DMS 273 (cell line): ENCODE measurements at regions not wholly inside any gene's neighbourhood (a gene's known extent, or its start where the extent isn't known, plus 50 kb on each side); places are given as distances from the start of the nearest gene placed in this dataset.
"Not testable (repeated sequence)": the region's sequence is repeated elsewhere in the genome, so short reads cannot be mapped to it uniquely, and the experiment has no call there.

ENCODE experiments used
- DNase-seq: peaks from one replicate; lab custom pipeline; 2025; ENCODE audit not compliant: unreplicated experiment; lab: John Stamatoyannopoulos, UW

DNA sequence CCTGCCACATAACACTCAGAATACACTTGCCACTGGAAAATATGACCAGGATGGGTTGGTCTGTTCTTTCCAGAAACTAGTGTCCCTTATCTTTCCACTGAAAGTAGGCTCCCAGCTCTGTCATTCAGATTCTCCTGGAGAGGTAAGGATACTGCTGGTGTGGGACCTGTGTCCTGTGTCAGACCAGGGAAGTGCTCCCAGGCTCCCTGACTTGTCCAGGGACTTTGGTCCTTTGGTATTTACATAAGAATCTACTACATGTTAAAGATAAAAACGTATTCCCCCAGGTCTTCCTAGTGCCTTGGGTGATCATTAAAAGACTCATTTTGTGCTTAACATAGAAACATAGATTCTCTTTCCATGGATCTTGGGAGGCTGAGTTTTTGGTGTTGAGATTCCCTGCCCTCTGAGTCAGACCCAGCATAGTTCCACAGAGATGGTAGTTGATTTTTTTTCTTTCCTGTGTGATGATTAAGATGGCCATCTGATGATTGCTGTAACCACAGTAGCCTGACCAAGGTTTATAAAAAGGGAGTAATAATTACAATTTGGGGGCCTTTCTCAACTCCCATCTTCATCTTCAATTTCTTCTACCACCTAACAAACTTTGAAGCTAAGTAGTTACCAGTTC lies 159.8 kb upstream of the JADE1 start:
- DNase-seq: no peak

DNA sequence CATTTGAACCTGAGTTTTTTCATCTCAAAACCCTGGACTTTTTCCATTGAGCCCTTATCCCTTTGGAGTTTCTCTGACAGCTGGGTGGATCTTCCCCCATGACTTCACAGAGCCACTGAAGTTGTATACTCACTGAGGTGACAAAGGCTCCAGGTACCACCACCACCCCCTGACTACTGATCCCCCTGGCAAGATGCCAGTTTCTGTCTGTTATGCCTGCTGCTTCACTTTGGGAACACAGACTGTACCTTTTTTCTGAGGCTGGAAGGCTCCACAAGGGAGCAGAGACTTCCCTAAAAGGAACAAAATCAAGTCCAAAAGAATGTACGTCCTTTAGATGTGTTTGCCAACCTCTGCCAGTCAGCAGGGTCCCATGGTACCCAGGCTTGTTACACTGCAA lies 160.3 kb upstream of the JADE1 start:
- peak; percentile 14 for DNase-seq

DNA sequence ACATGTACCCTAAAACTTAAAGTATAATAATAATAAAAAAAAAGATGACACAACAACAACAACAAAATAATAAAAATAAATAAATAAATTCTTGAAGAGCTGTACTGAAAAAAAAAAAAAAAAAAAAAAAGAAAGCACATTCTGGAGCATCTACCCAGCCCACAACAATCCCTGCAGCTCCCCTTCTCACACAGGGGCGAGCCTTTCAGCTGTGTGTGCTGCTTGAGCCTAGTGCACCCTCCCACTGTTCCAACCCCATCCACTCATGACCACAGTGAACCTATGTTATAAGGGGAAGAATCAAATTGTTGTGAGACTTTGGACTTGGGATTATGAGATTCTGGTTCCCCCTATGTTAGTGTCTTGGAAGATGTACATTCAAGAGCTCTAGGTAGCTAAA lies 161.5 kb upstream of the JADE1 start:
- DNase-seq: no peak

DNA sequence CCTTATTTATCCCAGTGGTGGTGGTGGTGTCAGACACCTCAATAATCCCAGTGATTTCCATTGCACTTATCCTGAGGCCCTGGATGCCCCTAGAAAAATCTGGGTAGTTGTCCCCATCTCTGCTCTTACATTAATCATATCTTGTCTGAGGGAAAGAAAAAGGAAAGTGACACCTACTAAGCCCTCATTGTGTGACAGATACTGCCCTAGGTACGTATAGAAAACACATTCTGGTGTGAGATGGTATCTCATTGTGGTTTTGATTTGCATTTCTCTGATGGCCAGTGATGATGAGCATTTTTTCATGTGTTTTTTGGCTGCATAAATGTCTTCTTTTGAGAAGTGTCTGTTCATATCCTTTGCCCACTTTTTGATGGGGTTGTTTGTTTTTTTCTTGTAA lies 162.6 kb upstream of the JADE1 start:
- not testable (repeated sequence) for DNase-seq

DNA sequence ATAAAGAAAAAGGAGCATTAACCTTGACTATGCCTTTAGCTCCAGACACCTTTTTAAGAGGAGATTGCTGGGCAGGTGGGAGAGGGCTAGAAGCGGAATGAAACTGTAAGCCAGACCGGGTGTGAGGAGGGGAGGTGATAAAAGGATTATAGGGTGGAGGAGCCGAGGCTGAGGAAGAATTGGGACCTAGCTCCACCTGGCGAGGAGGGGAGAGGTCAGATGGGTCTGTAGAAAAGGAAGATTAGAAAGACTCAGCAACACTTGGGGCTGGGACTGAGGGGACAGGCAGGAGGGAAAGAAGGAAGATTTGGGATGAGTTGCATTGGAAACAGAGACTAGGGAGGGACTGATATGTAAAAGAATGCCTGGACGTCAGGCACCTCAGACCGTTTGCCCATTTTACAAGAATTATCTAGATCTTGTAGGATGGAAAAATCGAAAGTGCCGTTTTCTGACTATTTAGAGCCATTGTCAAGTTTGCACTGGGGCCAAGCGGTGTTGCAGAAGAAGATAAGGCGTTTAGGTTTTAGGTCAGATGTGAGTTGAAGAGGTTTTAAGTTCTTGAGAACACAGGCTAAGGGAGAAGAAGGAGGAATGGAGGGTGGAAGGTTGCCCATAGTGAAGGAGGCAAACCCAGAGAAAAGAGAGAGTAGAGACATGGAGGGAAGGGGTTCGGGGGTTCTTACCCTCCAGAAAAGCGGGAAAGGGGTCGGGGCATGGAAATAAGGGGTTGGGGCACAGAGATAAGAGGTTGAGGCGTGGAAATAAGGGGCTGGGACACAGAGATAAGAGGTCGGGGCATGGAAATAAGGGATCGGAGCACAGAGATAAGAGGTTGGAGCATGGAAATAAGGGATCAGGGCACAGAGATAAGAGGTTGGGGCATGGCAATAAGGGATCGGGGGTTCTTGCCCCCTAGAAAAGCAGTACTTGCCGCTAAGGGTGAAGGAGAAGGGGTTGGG lies 164.5 kb upstream of the JADE1 start:
- DNase-seq: not testable (repeated sequence)

DNA sequence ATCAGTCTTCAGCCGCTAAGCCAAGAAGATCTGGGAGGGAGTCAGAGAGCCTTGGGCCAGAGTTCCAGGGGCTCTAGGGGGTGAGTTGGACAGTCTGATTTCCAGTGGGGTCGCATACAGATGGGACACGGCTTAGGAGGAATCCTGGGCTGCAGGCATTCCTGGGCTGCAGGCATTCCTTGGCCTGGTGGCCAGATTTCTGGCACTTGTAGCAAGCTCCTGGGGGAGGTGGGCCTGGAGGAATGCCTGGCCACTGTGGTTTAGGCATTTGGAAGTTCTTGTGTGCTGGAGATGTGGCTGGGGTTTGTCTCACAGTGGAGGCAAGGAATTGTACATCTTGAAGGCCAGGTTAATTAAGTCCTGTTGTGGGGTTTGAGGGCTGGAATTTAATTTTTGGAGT lies 165.4 kb upstream of the JADE1 start:
- DNase-seq: not testable (repeated sequence)

DNA sequence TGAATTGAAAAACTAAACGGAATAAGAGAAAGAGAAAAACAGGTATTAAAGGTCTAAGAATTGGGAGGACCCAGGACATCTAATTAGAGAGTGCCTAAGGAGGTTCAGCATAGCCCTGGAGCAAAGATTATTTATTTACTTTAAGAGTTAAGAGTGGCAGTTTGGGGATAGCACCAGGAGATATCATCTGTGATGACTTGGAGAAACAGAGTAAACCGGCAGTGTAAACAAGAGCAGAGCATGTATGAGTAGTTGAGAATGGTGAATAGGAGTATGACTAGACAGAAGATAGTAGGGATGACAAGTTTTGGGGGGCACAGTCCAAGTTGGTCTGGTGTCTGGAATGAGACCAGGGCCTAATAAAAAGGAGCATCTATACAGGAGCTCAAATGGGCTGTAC lies 167.9 kb upstream of the JADE1 start:
- DNase-seq: not testable (repeated sequence)

DNA sequence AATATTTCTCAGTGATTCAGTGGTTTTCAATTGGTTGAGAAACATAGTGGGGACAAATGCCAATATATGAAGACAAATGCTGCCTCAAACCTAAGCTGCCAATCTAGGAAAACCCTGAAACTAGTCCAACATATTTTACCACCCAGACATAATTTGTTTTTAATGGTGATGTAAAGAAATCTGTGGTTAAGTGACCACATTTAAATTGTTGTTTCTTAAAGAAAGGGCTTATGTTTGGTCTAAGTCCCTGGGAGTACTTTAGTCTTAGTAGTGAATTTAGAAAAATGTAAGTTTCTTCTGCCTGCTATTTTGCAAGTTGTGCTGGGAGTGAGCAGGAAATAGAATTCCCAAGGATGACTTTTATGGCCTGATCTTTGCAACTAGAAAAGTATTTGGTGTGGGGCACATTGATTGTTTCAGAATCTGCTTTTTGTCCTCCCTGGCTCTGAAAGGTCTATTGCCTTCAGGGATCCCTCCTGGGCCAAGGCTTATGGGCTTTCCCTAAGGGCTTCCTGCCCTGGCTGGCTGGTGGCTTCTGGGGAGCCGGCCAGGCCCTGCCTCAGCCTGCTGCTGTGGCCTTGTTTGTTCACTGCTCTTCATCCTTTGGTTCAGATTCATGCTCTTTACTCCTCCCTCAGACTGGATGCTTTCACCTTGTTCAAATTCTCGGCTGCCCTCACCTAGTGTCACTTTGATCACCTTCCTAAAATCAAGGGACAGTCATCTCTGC lies 169.8 kb upstream of the JADE1 start:
- DNase-seq: no peak

DNA sequence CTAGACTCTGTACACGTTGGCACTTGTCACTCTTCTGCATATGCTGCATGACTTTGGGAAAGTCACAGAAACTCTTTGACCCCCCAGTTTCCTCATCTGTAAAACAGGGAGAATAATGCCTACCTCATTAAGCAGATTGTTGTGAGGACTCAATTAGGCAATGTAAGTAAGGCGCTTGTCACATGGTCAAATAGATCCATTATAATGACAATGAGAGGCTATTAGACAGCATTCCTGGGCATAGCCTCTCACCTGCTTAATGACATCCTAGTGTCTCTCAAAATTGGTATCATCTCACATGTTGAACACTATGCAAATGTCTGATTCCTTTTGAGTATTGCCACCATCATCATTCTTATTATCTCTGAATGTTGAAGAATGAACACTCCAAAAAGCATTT lies 172.6 kb upstream of the JADE1 start:
- DNase-seq: no peak

DNA sequence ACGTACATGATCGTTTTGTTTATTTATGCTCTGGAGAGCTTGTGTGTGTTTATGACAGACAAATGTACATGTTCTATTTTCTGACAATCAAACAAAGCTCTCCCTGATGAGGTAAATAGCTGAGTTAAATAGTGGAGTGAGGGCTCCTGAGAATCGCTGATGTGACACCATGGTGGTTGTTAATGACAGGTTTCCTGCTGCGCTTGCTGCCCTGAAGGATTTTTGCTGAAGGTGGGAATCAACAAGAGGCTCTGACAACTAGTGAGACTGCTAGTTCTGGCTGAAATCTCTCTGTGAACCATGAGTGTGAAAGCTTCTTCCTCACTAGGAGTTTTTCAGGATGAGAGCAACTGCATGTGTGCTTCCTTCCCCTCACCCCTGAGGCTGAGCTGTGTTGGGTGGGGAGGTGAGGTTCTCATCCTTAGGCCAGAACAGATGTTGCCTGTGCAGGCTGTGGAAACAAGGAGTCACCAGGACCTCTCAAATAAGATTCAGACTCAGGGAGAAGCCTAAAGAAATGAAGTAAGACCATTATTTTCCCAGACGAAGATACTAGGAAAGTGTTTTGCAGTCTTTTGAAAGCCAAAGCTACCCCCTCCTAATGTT lies 173.4 kb upstream of the JADE1 start:
- peak; percentile 8 for DNase-seq

DNA sequence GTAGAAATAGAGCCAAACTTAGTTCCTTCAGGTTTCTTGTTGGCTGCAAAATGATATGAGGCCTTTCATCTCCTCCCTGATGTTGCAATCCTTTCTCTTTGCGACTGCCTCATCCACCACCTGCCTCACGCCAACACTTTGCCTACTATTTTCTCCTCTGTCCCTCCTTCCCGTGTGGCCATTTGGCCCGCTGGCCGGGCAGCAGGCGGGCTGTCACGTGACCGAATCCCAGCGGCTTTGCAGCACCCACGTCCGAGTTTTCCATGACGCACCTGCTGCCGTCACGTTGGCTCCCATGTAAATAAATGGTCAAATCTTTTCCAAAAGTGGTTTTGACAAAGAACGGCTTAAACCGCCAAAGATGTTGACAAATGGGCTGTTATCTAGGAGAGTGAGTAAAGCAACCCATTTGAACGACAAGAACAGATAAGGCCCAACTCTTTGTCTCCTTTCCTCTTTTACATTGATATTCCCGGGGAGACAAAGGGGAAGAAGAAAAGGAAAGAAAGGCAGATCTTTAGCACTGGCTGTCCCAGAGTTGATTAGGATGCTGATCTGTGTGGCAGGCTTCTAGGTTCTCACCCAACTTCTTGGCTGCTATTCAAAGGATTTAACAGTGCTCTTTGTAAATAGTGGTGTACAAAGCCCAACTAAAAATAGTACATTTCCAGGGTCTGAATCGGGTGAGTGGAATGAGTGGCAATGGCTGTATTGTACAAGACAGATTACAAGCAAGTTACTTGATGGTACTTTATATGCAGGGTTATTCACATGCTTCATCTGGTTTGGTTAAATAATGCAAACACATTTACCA lies 174.2 kb upstream of the JADE1 start:
- DNase-seq: peak; percentile 45

DNA sequence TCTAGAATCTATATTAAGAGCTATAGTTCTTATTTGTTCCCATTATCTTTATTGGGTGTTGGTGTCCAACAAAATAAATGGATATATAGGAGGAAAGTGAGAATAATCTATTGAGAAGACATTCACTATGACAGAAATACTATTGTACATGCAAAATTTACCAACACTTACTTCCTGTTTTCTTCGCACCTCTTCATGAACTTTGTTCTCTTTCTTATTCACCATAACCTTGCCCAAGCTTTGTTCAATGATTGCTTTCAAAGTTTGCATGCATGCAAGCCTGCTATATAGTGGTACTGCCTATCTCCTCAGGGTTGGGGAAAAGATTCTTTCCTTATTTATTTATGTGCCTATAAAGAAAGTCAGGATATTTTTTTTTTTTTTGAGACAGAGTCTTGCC lies 176.4 kb upstream of the JADE1 start:
- DNase-seq: no peak

DNA sequence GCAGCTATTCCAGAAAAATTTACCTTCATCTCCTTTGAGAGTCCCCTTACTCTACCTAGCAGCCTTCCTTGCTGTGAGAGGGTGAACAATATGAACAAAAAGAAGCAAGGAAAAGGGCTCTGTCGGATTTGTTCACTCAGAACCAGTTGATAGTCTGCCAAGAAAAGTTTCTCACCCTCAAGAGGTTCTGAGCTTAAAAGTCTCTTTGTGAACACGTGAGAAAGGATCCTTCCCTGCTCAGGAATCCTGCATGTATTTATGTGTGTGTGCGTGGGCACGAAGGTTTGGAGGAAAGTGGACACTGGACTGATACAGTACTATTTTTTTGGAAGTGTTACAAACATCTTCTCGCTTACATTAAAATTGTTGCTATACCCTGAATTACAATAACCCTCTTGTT lies 178.6 kb upstream of the JADE1 start:
- DNase-seq: no peak

DNA sequence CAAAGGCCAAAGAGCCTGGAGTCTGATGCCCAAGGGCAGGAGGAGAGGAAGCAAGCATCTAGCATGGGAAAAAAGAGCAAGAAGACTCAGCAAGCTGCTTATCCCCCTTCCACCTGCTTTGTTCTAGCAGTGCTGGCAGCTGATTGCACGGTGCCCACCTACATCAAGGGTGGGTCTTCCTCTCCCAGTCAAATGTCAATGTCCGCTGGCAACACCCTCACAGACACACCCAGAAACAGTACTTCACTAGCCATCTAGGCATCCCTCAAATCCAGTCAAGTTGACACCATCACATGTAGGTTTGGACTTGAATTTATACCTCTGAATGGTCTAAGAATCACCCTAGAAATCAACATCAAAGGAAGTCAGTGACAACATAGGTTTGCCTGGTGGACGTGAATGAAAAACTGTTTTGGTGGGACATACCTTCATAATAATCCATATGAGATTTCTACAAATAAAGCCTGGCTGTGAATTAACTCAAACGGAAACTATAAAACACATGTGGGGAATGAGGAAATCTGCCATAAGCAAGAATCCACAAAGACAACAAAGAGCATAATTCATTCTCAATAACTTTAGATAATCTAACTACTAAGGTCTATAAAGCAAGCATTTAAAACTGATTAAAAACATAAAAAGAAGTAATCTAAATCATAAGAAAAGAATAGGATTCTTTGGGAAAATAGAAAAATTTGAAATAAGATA lies 185.8 kb upstream of the JADE1 start:
- DNase-seq: no peak

DNA sequence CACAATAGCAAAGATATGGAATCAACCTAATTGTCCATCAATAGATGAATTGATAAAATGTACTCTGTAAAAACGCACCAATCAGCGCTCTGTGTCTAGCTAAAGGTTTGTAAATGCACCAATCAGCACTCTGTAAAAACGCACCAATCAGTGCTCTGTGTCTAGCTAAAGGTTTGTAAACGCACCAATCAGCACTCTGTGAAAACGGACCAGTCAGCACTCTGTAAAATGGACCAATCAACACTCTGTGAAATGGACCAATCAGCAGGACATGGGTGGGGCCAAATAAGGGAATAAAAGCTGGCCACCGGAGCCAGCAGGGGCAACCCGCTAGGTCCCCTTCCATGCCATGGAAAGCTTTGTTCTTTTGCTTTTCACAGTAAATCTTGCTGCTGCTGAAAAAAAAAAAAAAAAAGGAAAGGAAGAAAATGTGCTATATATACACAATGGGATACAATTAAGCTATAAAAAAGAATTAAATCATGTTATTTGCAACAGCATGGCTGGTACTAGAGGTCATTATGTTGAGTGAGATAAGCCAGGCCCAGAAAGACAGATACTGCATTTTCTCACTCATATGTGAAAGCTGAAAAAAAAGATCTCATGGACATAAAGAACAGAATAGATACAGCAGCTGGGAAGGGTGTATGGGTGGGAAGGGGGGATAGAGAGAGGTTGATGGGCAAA lies 189.1 kb upstream of the JADE1 start:
- DNase-seq: not testable (repeated sequence)

DNA sequence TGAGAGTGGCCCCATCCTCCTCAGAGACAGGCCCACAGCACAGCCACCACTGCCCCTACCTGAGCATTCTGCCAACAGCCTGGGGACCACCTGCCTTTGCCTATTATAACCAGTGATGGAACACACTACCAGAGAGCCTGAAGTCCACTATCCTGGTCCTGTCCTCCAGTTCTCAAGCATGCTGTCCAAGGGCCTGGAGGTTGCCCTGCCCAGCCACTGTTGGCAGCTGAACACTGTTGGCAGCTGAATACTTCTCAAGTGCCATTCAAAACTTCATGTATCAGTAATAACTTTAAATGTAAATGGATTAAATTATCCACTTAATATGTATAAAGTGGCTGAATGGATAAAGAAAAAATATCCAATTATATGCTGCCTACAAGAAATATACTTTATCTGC lies 194.3 kb upstream of the JADE1 start:
- DNase-seq: no peak

DNA sequence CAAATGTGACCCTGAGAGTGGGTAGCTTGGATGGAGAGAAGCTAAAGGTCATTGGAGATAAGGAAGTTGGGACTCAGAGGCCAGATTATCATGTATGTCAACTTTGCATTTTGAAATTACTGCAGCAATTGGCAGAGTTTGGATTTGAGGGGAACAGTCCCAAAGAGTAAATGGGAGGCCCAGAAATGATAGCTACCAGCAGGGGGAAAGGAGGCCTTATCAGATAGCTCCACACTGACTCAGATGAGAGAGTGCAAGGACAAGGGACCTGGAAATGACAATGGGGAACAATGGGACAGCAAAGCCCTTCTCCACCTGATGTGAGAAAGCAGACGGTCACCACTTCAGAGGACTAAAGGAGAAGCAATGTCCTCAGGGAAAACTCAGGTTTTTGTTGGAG lies 201.5 kb upstream of the JADE1 start:
- DNase-seq: no peak

DNA sequence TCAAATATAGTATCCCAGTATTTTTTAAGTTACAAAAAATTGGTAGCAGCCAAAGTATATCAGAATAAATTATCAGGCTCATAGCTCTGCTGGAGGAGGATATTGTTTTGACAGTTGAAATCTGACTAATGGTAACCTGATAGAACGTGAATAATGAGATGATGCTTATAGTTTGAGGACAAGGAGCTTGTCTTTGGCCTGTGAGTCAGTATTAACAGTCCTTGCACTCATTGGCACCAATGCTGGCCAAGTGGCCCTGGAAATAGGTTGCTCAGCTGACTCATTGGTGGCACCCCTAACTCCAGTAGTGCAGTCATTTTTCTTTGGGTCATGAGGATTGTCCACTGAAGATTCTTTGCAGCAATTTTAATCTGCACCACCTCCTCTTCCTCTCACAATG lies 203.3 kb upstream of the JADE1 start:
- no peak for DNase-seq

DNA sequence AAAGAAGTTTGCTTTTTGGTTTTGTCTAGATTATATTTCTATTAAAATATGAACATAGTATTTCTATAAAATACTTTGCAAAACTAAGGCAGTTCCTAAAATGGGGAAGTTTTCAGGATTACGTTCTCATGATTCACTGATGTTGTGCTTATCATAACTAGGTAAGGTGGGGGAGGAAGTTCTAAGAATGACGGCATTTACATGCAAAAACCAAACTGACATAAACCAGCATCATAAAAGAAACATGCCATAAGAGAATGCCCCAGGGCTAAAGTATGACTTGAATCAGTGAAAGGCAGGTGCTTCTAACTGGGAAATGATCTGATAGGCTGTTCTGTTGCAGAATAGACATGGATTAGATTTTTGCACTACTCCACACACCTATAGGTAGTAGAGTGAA lies 204.7 kb upstream of the JADE1 start:
- no peak for DNase-seq
